ENCODE measurements at regions not wholly inside any gene's neighbourhood (a gene's known extent, or its start where the extent isn't known, plus 50 kb on each side); places are given as distances from the start of the nearest gene placed in this dataset.

DNA sequence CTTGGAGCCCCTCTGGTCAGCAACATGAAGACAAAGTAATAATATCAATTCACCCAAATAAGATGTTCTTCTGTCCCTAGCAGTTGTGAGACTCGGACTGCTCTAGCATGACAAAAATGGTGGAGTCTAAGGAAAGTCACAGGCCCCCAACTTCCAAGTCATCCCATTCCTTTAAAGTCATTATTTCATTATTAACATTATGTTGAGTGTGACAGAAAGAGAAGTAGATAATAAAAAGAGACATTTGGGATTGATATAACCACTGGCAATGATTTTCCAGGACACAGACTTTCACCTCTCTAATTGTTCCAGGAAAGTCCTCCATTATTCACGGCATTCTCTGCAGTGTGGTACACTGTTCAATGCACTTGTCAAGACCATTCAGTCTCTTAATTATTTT, 1533.0 kb upstream of the TENM4 start:
- TF ChIP-seq, protein P1, sequence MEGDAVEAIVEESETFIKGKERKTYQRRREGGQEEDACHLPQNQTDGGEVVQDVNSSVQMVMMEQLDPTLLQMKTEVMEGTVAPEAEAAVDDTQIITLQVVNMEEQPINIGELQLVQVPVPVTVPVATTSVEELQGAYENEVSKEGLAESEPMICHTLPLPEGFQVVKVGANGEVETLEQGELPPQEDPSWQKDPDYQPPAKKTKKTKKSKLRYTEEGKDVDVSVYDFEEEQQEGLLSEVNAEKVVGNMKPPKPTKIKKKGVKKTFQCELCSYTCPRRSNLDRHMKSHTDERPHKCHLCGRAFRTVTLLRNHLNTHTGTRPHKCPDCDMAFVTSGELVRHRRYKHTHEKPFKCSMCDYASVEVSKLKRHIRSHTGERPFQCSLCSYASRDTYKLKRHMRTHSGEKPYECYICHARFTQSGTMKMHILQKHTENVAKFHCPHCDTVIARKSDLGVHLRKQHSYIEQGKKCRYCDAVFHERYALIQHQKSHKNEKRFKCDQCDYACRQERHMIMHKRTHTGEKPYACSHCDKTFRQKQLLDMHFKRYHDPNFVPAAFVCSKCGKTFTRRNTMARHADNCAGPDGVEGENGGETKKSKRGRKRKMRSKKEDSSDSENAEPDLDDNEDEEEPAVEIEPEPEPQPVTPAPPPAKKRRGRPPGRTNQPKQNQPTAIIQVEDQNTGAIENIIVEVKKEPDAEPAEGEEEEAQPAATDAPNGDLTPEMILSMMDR (IDR thresholded peaks at IDR 0.05): no peak
- Histone ChIP-seq H3K27me3 (ENCODE audit: low read depth) (no peaks in the 10 kb centered on the region), H3K4me1 (no peaks in the 10 kb centered on the region), H3K9me3 (no peaks in the 10 kb centered on the region), H3K4me3 (no peak overlapping the region), H3K27ac (no peak overlapping the region), H3K36me3 (no peaks in the 10 kb centered on the region)
- intact Hi-C loops (cut with DNase I): no loop called here
- ATAC-seq (no peak), DNase-seq (no peak)

DNA sequence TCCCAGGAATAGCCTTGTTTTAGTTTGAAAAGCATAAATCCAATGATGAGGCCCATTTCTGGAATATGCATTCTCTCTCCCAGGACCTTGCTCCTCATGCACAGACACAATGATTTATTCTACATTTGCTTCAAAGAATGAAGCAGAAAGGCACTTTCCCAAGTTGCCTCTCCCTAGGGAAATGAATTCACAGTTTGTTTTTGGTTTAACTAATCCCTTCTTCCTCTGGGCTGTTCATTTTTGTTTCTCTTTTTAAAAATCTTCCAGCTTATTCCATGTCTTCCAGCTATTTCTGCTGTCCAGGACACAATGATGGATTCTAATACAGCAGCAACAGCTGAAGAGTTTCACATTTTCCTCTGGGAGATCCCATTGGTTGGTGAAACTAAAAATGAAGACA, 1529.2 kb upstream of the TENM4 start:
- no peaks in the 10 kb centered on the region for H3K36me3 ChIP-seq
- intact Hi-C loops (cut with DNase I): no loop called here

DNA sequence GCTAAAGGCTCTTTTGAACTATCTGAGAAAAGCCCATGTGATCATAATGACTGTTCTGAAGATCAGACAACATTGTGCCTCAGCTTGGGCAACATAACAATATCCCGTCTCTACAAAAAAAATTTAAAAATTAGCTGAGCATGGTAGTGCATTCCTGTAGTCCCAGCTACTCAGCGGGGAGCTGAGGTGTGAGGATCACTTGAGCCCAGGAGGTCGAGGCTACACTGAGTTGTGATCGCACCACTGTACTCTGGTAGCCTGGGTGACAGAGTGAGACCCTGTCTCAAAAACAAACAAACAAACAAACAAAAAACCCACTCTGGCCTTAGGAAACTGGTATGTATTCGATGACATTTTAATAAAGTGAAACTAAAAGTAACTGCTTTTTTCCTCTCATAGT, 1526.8 kb upstream of the TENM4 start:
- no peak for DNase-seq
- TF ChIP-seq, protein P1 (IDR thresholded peaks at IDR 0.05): no peak
- no peak for ATAC-seq
- Histone ChIP-seq H3K27ac (no peak overlapping the region), H3K27me3 (ENCODE audit: low read depth) (no peaks in the 10 kb centered on the region), H3K9me3 (no peaks in the 10 kb centered on the region), H3K36me3 (no peaks in the 10 kb centered on the region), H3K4me3 (no peak overlapping the region), H3K4me1 (no peaks in the 10 kb centered on the region)
- intact Hi-C loops (cut with DNase I): no loop called here

More for the DNA sequence above, 1529.2 kb upstream of the TENM4 start:
- H3K9me3 ChIP-seq: no peaks in the 10 kb centered on the region
- no peaks in the 10 kb centered on the region for H3K4me1 ChIP-seq
- no peak overlapping the region for H3K27ac ChIP-seq
- TF ChIP-seq, protein P1 (IDR thresholded peaks at IDR 0.05): no peak
- no peak overlapping the region for H3K4me3 ChIP-seq
- ATAC-seq: no peak
- DNase-seq: no peak
- H3K27me3 ChIP-seq (ENCODE audit: low read depth): no peaks in the 10 kb centered on the region

DNA sequence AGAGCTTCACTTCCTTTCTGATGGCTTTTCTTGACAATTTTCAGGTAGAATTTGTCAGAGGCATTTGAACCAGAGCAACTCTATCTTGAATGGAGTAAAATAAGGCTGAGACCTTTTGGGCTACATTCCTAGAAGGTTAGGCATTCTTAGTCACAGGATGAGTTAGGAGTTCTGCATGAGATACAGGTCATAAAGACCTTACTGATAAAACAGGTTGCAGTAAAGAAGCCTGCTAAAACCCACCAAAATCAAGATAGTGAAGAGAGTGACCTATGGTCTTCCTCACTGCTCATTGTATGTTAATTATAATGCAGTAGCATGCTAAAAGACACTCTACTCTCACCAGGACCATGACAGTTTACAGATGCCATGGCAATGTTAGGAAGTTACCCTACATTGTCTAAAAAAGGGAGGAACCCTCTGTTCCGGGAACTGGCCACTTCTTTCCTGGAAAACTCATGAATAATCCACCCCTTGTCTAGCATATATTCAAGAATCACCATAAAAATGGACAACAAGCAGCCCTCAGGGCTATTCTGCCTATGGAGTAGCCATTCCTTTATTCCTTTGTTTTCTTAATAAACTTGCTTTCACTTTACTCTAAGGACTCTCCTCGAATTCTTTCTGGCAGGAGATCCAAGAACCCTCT, 1519.7 kb upstream of the TENM4 start:
- no peak for DNase-seq

DNA sequence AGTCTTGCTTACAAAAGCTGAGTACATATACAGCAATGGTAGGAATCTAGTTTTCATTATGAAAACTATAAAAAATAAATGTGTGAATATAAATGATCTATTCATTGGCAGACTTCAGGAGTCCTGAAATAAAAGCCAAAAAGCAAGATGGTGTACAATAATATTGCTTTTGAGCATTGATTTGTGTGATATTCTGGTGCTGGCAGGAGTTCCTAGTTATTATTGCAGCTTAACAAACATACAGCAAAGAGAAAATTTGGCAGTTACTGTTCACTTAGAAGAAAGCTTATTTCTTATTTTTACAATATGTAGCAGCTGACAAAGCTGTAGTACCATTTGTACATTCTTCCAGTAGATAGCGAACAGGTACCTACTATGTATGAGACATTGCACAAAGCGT, 1518.9 kb upstream of the TENM4 start:
- DNase-seq (no peak), ATAC-seq (no peak)
- no peak overlapping the region for H3K27ac ChIP-seq
- TF ChIP-seq, protein P1 (IDR thresholded peaks at IDR 0.05): no peak
- H3K9me3 ChIP-seq: no peaks in the 10 kb centered on the region
- no peaks in the 10 kb centered on the region for H3K4me1 ChIP-seq
- no peak overlapping the region for H3K4me3 ChIP-seq
- intact Hi-C loops (cut with DNase I): no loop called here
- H3K27me3 ChIP-seq (ENCODE audit: low read depth): no peaks in the 10 kb centered on the region
- no peaks in the 10 kb centered on the region for H3K36me3 ChIP-seq

More for the DNA sequence above, 1519.7 kb upstream of the TENM4 start:
- no peaks in the 10 kb centered on the region for H3K36me3 ChIP-seq
- H3K27ac ChIP-seq: no peak overlapping the region
- H3K4me1 ChIP-seq: no peaks in the 10 kb centered on the region
- H3K9me3 ChIP-seq: no peaks in the 10 kb centered on the region
- intact Hi-C loops (cut with DNase I): no loop called here
- TF ChIP-seq, protein P1 (IDR thresholded peaks at IDR 0.05): no peak
- no peak for ATAC-seq
- no peak overlapping the region for H3K4me3 ChIP-seq
- H3K27me3 ChIP-seq (ENCODE audit: low read depth): no peaks in the 10 kb centered on the region

Measured in lower lobe of right lung (tissue), 2 donors.